ENCODE measurements at regions not wholly inside any gene's neighbourhood (a gene's known extent, or its start where the extent isn't known, plus 50 kb on each side); places are given as distances from the start of the nearest gene placed in this dataset.

- no peaks in the 10 kb centered on the region for H3K36me3 Mint-ChIP-seq
- no peaks in the 10 kb centered on the region for H3K27me3 Mint-ChIP-seq
- peaks cover 21% of the 10 kb centered on the region for H3K9me3 Mint-ChIP-seq
- ChIA-PET POLR2A (no interaction called here), CTCF (no interaction called here)
- no peaks in the 10 kb centered on the region for H3K4me1 Mint-ChIP-seq (ENCODE audit: low read depth)
- DNase-seq, result no peak
- H3K4me3 Mint-ChIP-seq, result no peak overlapping the region
- H3K27ac Mint-ChIP-seq, result no peak overlapping the region
- intact Hi-C loops (cut with micrococcal nuclease), result no loop called here
These were observed 1540.6 kb upstream of the GBE1 start for GRCh38 chr3:83302091-83302490.

- H3K27me3 Mint-ChIP-seq, result no peaks in the 10 kb centered on the region
- H3K4me1 Mint-ChIP-seq (ENCODE audit: low read depth), result no peaks in the 10 kb centered on the region
- intact Hi-C loops (cut with micrococcal nuclease), result no loop called here
These were observed 1556.2 kb upstream of the GBE1 start for GRCh38 chr3:83317605-83318004.

GRCh38 chr3:83320726-83321125 is 1559.3 kb upstream of the GBE1 start:
- intact Hi-C loops (cut with micrococcal nuclease), result no loop called here
- no peak for DNase-seq
- H3K27me3 Mint-ChIP-seq, result no peaks in the 10 kb centered on the region
- CTCF ChIA-PET, result no interaction called here
- no peaks in the 10 kb centered on the region for H3K4me1 Mint-ChIP-seq (ENCODE audit: low read depth)
- no peak overlapping the region for H3K4me3 Mint-ChIP-seq
- H3K36me3 Mint-ChIP-seq, result no peaks in the 10 kb centered on the region
- no peak overlapping the region for H3K27ac Mint-ChIP-seq
- peaks cover 7% of the 10 kb centered on the region for H3K9me3 Mint-ChIP-seq
- POLR2A ChIA-PET, result no interaction called here

More at GRCh38 chr3:83317605-83318004, 1556.2 kb upstream of the GBE1 start:
- H3K36me3 Mint-ChIP-seq, result no peaks in the 10 kb centered on the region
- H3K27ac Mint-ChIP-seq, result no peak overlapping the region
- ChIA-PET CTCF (no interaction called here), POLR2A (no interaction called here)
- H3K9me3 Mint-ChIP-seq, result peaks cover 7% of the 10 kb centered on the region
- DNase-seq, result no peak
- no peak overlapping the region for H3K4me3 Mint-ChIP-seq

- POLR2A ChIA-PET, result no interaction called here
These were observed 1560.0 kb upstream of the GBE1 start for GRCh38 chr3:83321457-83321856.

GRCh38 chr3:83321891-83322290 is 1560.4 kb upstream of the GBE1 start:
- ChIA-PET CTCF (no interaction called here), POLR2A (no interaction called here)
- intact Hi-C loops (cut with micrococcal nuclease), result no loop called here
- H3K36me3 Mint-ChIP-seq, result no peaks in the 10 kb centered on the region
- peaks cover 10% of the 10 kb centered on the region for H3K9me3 Mint-ChIP-seq
- H3K4me1 Mint-ChIP-seq (ENCODE audit: low read depth), result no peaks in the 10 kb centered on the region
- no peak overlapping the region for H3K27ac Mint-ChIP-seq
- no peaks in the 10 kb centered on the region for H3K27me3 Mint-ChIP-seq
- H3K4me3 Mint-ChIP-seq, result no peak overlapping the region
- DNase-seq, result no peak

More at GRCh38 chr3:83321457-83321856, 1560.0 kb upstream of the GBE1 start:
- Mint-ChIP-seq H3K36me3 (no peaks in the 10 kb centered on the region), H3K4me1 (ENCODE audit: low read depth) (no peaks in the 10 kb centered on the region), H3K9me3 (peaks cover 10% of the 10 kb centered on the region), H3K27me3 (no peaks in the 10 kb centered on the region), H3K27ac (no peak overlapping the region), H3K4me3 (no peak overlapping the region)
- no peak for DNase-seq
- intact Hi-C loops (cut with micrococcal nuclease), result no loop called here
- CTCF ChIA-PET, result no interaction called here

- Mint-ChIP-seq H3K9me3 (peaks cover 35% of the 10 kb centered on the region), H3K36me3 (no peaks in the 10 kb centered on the region), H3K27me3 (no peaks in the 10 kb centered on the region), H3K4me3 (no peak overlapping the region), H3K4me1 (ENCODE audit: low read depth) (no peaks in the 10 kb centered on the region), H3K27ac (no peak overlapping the region)
- ChIA-PET POLR2A (no interaction called here), CTCF (no interaction called here)
- no peak for DNase-seq
- intact Hi-C loops (cut with micrococcal nuclease), result no loop called here
These were observed 1592.8 kb upstream of the GBE1 start for GRCh38 chr3:83354205-83354604.

GRCh38 chr3:83393276-83393675 is 1565.5 kb upstream of the CADM2 start:
- POLR2A ChIA-PET, result no interaction called here
- Mint-ChIP-seq H3K27me3 (no peaks in the 10 kb centered on the region), H3K4me1 (ENCODE audit: low read depth) (no peaks in the 10 kb centered on the region), H3K4me3 (no peak overlapping the region), H3K27ac (no peak overlapping the region), H3K9me3 (peaks cover 17% of the 10 kb centered on the region), H3K36me3 (no peaks in the 10 kb centered on the region)
- intact Hi-C loops (cut with micrococcal nuclease), result no loop called here
- no peak for DNase-seq
- CTCF ChIA-PET, result no interaction called here

- H3K27ac Mint-ChIP-seq, result no peak overlapping the region
- H3K9me3 Mint-ChIP-seq, result peaks cover 15% of the 10 kb centered on the region
- H3K36me3 Mint-ChIP-seq, result no peaks in the 10 kb centered on the region
- no peak for DNase-seq
- no peak overlapping the region for H3K4me3 Mint-ChIP-seq
- intact Hi-C loops (cut with micrococcal nuclease), result no loop called here
- CTCF ChIA-PET, result no interaction called here
- POLR2A ChIA-PET, result no interaction called here
- no peaks in the 10 kb centered on the region for H3K4me1 Mint-ChIP-seq (ENCODE audit: low read depth)
- no peaks in the 10 kb centered on the region for H3K27me3 Mint-ChIP-seq
These were observed 1554.9 kb upstream of the CADM2 start for GRCh38 chr3:83403927-83404326.

- Mint-ChIP-seq H3K9me3 (peaks cover 23% of the 10 kb centered on the region), H3K36me3 (no peaks in the 10 kb centered on the region), H3K27me3 (no peaks in the 10 kb centered on the region), H3K27ac (no peak overlapping the region), H3K4me3 (no peak overlapping the region), H3K4me1 (ENCODE audit: low read depth) (no peaks in the 10 kb centered on the region)
- no peak for DNase-seq
- ChIA-PET CTCF (no interaction called here), POLR2A (no interaction called here)
- intact Hi-C loops (cut with micrococcal nuclease), result no loop called here
These were observed 1532.5 kb upstream of the CADM2 start for GRCh38 chr3:83426300-83426699.

- H3K4me3 Mint-ChIP-seq, result no peak overlapping the region
- intact Hi-C loops (cut with micrococcal nuclease), result no loop called here
- POLR2A ChIA-PET, result no interaction called here
- CTCF ChIA-PET, result no interaction called here
- no peaks in the 10 kb centered on the region for H3K27me3 Mint-ChIP-seq
- H3K9me3 Mint-ChIP-seq, result peaks cover 2% of the 10 kb centered on the region
- no peak overlapping the region for H3K27ac Mint-ChIP-seq
- no peaks in the 10 kb centered on the region for H3K36me3 Mint-ChIP-seq
- DNase-seq, result no peak
- H3K4me1 Mint-ChIP-seq (ENCODE audit: low read depth), result no peaks in the 10 kb centered on the region
These were observed 1523.8 kb upstream of the CADM2 start for GRCh38 chr3:83434880-83435587.

- no peaks in the 10 kb centered on the region for H3K4me1 Mint-ChIP-seq (ENCODE audit: low read depth)
- no peak overlapping the region for H3K4me3 Mint-ChIP-seq
- no peak overlapping the region for H3K27ac Mint-ChIP-seq
- H3K27me3 Mint-ChIP-seq, result no peaks in the 10 kb centered on the region
- POLR2A ChIA-PET, result no interaction called here
- intact Hi-C loops (cut with micrococcal nuclease), result no loop called here
- peaks cover 13% of the 10 kb centered on the region for H3K9me3 Mint-ChIP-seq
- no peaks in the 10 kb centered on the region for H3K36me3 Mint-ChIP-seq
- CTCF ChIA-PET, result no interaction called here
- DNase-seq, result no peak
These were observed 1520.6 kb upstream of the CADM2 start for GRCh38 chr3:83438188-83438587.

GRCh38 chr3:83453056-83453455 is 1505.7 kb upstream of the CADM2 start:
- no peaks in the 10 kb centered on the region for H3K27me3 Mint-ChIP-seq
- no peak overlapping the region for H3K27ac Mint-ChIP-seq

GRCh38 chr3:83454353-83454752 is 1504.4 kb upstream of the CADM2 start:
- no peaks in the 10 kb centered on the region for H3K27me3 Mint-ChIP-seq

More at GRCh38 chr3:83453056-83453455, 1505.7 kb upstream of the CADM2 start:
- peaks cover 9% of the 10 kb centered on the region for H3K9me3 Mint-ChIP-seq
- intact Hi-C loops (cut with micrococcal nuclease), result no loop called here
- no peak for DNase-seq
- no peaks in the 10 kb centered on the region for H3K36me3 Mint-ChIP-seq
- no peaks in the 10 kb centered on the region for H3K4me1 Mint-ChIP-seq (ENCODE audit: low read depth)
- no peak overlapping the region for H3K4me3 Mint-ChIP-seq
- ChIA-PET CTCF (no interaction called here), POLR2A (no interaction called here)

More at GRCh38 chr3:83454353-83454752, 1504.4 kb upstream of the CADM2 start:
- Mint-ChIP-seq H3K4me3 (no peak overlapping the region), H3K9me3 (peaks cover 11% of the 10 kb centered on the region), H3K36me3 (no peaks in the 10 kb centered on the region), H3K27ac (no peak overlapping the region), H3K4me1 (ENCODE audit: low read depth) (no peaks in the 10 kb centered on the region)
- intact Hi-C loops (cut with micrococcal nuclease), result no loop called here
- ChIA-PET POLR2A (no interaction called here), CTCF (no interaction called here)
- DNase-seq, result no peak
